PC-3 (cell line): ENCODE measurements at regions not wholly inside any gene's neighbourhood (a gene's known extent, or its start where the extent isn't known, plus 50 kb on each side); places are given as distances from the start of the nearest gene placed in this dataset.

Experiments
- ATAC-seq: fragments of 200-7000 bp; cut with Tn5 transposase; 2 replicates; pipeline ENCODE4 v1.9.1; 2020; ENCODE audit warnings: mild to moderate bottlenecking, moderate library complexity
- BruUV-seq: library from RNA; stranded (reverse); fragments of 400-500 nt; replicated peaks from 2 replicates; lab custom pipeline; 2021; lab: Mats Ljungman, UMichigan
- CTCF ChIA-PET: fragments of 300-600 bp; sonication (Branson Sonifier 250); formaldehyde crosslinking; loops from one replicate; lab custom pipeline; 2022; ENCODE audit warnings: antibody characterized with exemption; lab: Charles Lee
- POLR2A ChIA-PET: fragments of 300-600 bp; sonication (Branson Sonifier 250); formaldehyde crosslinking; loops from one replicate; lab custom pipeline; 2022; ENCODE audit warnings: antibody characterized with exemption; ENCODE audit not compliant: unreplicated experiment; lab: Charles Lee
- DNase-seq: peaks from one replicate; pipeline ENCODE4 v3.0.0-alpha.2; 2015
- H2AFZ ChIP-seq: fragments of 300-600 bp; sonication (generic); 2 replicates; pipeline ENCODE4 v1.6.0; 2016; ENCODE audit warnings: antibody characterized with exemption, low read length
- H3F3A ChIP-seq: fragments of 300-600 bp; sonication (generic); one replicate; pipeline ENCODE4 v1.6.0; 2017; ENCODE audit warnings: antibody characterized with exemption, low read length, control low read depth, mild to moderate bottlenecking; ENCODE audit not compliant: unreplicated experiment
- H3K27ac ChIP-seq: fragments of 300-600 bp; sonication (generic); 2 replicates; pipeline ENCODE4 v1.5.1; 2016; ENCODE audit warnings: mild to moderate bottlenecking, low read length
- H3K27me3 ChIP-seq: fragments of 300-600 bp; sonication (generic); 2 replicates; pipeline ENCODE4 v1.6.1; 2016; ENCODE audit warnings: low read length, mixed read lengths
- H3K36me3 ChIP-seq: fragments of 300-600 bp; sonication (generic); 2 replicates; pipeline ENCODE4 v1.6.1; 2016; ENCODE audit warnings: low read depth, mixed run types, low read length, mixed read lengths
- H3K4me1 ChIP-seq: fragments of 300-600 bp; sonication (generic); 2 replicates; pipeline ENCODE4 v1.5.1; 2016; ENCODE audit warnings: low read length; ENCODE audit not compliant: insufficient read depth
- H3K4me2 ChIP-seq: fragments of 300-600 bp; sonication (generic); 2 replicates; pipeline ENCODE4 v1.6.0; 2016; ENCODE audit warnings: low read length
- H3K4me3 ChIP-seq: fragments of 300-600 bp; sonication (generic); 2 replicates; pipeline ENCODE4 v1.5.1; 2016; ENCODE audit warnings: mild to moderate bottlenecking, low read length, mixed read lengths
- H3K79me2 ChIP-seq: fragments of 300-600 bp; sonication (generic); 2 replicates; pipeline ENCODE4 v1.6.1; 2017; ENCODE audit warnings: low read length, mixed read lengths
- H3K9ac ChIP-seq: fragments of 300-600 bp; sonication (generic); 2 replicates; pipeline ENCODE4 v1.6.0; 2016; ENCODE audit warnings: mild to moderate bottlenecking, low read length
- H3K9me2 ChIP-seq: fragments of 300-600 bp; sonication (generic); replicated peaks from 2 replicates; pipeline ENCODE4 v1.6.1; 2016; ENCODE audit warnings: mixed run types, low read length, mixed read lengths
- H3K9me3 ChIP-seq: fragments of 300-600 bp; sonication (generic); 2 replicates; pipeline ENCODE4 v1.6.1; 2016; ENCODE audit warnings: low read length, mixed read lengths
- H4K20me1 ChIP-seq: fragments of 300-600 bp; sonication (generic); 2 replicates; pipeline ENCODE4 v1.6.1; 2016; ENCODE audit warnings: low read length, mixed read lengths
- CTCF ChIP-seq: fragments of 300-600 bp; sonication (generic); conservative IDR thresholded peaks from 2 replicates; pipeline ENCODE4 v1.5.1; 2017; ENCODE audit warnings: antibody characterized with exemption, low read depth, mild to moderate bottlenecking, low read length
- EZH2 ChIP-seq: fragments of 300-600 bp; sonication (generic); IDR thresholded peaks from one replicate; pipeline ENCODE4 v1.6.1; 2017; ENCODE audit warnings: antibody characterized with exemption, mild to moderate bottlenecking, low read length; ENCODE audit not compliant: unreplicated experiment
- EZH2phosphoT487 ChIP-seq: fragments of 300-600 bp; sonication (generic); IDR thresholded peaks from 2 replicates; pipeline ENCODE4 v1.6.1; 2018; ENCODE audit warnings: mild to moderate bottlenecking, antibody characterized with exemption, low read length, borderline replicate concordance
- intact Hi-C: fragments of 100-400 bp; cut with micrococcal nuclease; formaldehyde crosslinking; loops from 2 replicates; pipeline ENCODE4 v1.9.0; 2023

- Histone ChIP-seq H3K27ac (no peak overlapping the region), H2AFZ (no peak overlapping the region), H3K4me2 (no peak overlapping the region), H3K4me1 (no peaks in the 10 kb centered on the region), H3K4me3 (no peak overlapping the region), H3F3A (no peaks in the 10 kb centered on the region), H3K79me2 (no peaks in the 10 kb centered on the region), H3K9me2 (no peaks in the 10 kb centered on the region), H3K9me3 (peaks cover 34% of the 10 kb centered on the region), H3K27me3 (no peaks in the 10 kb centered on the region), H4K20me1 (no peaks in the 10 kb centered on the region), H3K36me3 (no peaks in the 10 kb centered on the region), H3K9ac (no peak overlapping the region)
- BruUV-seq, result no TSS peak
- POLR2A ChIA-PET, result no interaction called here
- TF ChIP-seq EZH2phosphoT487, result no peak
- no peak for TF ChIP-seq CTCF
- no peak for TF ChIP-seq EZH2
- CTCF ChIA-PET, result no interaction called here
- ATAC-seq (no peak), DNase-seq (no peak)
- intact Hi-C loops, result no loop called here
Observed at GRCh38 chr14:82419933-82420332, 886.3 kb upstream of the SEL1L start.

- POLR2A ChIA-PET, result no interaction called here
- Histone ChIP-seq H3K36me3 (no peaks in the 10 kb centered on the region), H3F3A (no peaks in the 10 kb centered on the region), H3K27me3 (no peaks in the 10 kb centered on the region), H3K4me3 (no peak overlapping the region), H2AFZ (no peak overlapping the region), H3K9me3 (peaks cover 34% of the 10 kb centered on the region), H3K79me2 (no peaks in the 10 kb centered on the region), H3K9ac (no peak overlapping the region), H3K27ac (no peak overlapping the region), H3K4me1 (no peaks in the 10 kb centered on the region), H4K20me1 (no peaks in the 10 kb centered on the region), H3K9me2 (no peaks in the 10 kb centered on the region), H3K4me2 (no peak overlapping the region)
- TF ChIP-seq CTCF (no peak), EZH2phosphoT487 (no peak), EZH2 (no peak)
- CTCF ChIA-PET, result no interaction called here
- intact Hi-C loops, result no loop called here
- ATAC-seq, result no peak
- no TSS peak for BruUV-seq
- DNase-seq, result no peak
Observed at GRCh38 chr14:82420871-82421270, 887.2 kb upstream of the SEL1L start.

DNA sequence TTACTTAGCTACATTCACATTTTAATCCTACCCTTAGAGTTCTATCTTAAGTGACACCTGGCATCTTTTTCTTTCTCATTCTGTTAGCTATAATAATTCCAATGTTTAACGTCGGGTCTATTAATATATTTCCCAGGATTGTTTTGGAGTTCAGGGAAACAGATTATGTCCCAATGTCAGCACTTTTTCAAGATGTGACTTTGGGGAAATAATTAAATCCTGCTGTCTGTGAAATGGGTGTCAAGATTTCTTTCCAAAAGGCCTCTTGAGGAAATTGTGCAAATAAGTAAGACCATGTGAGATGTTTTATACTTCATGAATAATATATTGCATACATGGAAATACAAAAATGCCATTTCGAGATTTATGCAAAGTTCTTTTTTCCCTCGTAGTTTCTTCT lies 887.6 kb upstream of the SEL1L start:
- Histone ChIP-seq H3K9me2 (no peaks in the 10 kb centered on the region), H3K9ac (no peak overlapping the region), H3K4me3 (no peak overlapping the region), H3K79me2 (no peaks in the 10 kb centered on the region), H3K36me3 (no peaks in the 10 kb centered on the region), H3K4me1 (no peaks in the 10 kb centered on the region), H3K27me3 (no peaks in the 10 kb centered on the region), H3K27ac (no peak overlapping the region), H4K20me1 (no peaks in the 10 kb centered on the region), H2AFZ (no peak overlapping the region), H3K4me2 (no peak overlapping the region), H3F3A (no peaks in the 10 kb centered on the region), H3K9me3 (peaks cover 34% of the 10 kb centered on the region)
- ChIA-PET POLR2A (no interaction called here), CTCF (no interaction called here)
- intact Hi-C loops, result no loop called here
- no TSS peak for BruUV-seq
- TF ChIP-seq EZH2, result no peak
- TF ChIP-seq EZH2phosphoT487, result no peak
- no peak for TF ChIP-seq CTCF
- ATAC-seq (no peak), DNase-seq (no peak)
